ENCODE measurements at regions not wholly inside any gene's neighbourhood (a gene's known extent, or its start where the extent isn't known, plus 50 kb on each side); places are given as distances from the start of the nearest gene placed in this dataset.

- DNase-seq (ENCODE audit: low read depth) = no peak
Measured at GRCh38 chr15:77709135-77709886, 76.6 kb upstream of the LINGO1 start.

DNA sequence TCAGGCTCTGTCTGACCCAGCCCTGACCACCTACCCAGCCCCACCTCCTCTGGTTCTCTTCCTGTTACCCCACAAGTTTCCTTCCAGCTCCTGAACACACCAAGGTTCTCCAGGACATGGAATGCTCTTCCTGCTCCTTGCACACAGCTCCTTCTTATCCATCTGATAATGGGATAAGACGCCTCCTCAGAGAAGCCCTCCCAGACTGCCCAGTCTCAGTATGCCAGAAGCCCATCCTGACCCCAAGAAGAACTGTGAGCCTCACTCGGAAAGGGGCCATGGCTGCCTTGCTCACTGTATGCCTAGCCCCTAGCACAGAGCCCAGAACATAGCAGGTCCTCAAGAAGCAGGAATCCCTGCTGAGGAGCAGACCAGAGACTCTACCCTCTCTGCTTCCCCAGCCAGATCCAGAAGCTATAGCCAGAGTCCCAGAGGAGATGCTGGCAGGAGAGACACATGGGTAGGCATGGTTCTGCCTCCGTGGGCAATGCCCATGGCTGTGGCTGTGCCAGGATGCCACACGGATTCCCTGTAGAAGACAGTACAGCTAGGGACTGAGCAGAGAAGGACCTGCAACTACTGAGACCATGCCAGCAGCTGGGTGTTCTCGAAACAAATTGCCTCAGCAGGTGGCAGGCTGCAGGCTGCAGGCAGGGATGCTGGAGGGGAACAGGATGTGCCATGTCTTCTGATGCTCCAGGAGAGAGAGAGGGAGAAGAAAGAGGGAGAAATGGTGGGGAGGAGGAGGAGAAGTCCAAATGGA lies 74.0 kb upstream of the LINGO1 start:
- DNase-seq (ENCODE audit: low read depth) = no peak

GRCh38 chr15:77702211-77702957 lies 69.7 kb upstream of the LINGO1 start:
- DNase-seq (ENCODE audit: low read depth) = peak; percentile 26

DNA sequence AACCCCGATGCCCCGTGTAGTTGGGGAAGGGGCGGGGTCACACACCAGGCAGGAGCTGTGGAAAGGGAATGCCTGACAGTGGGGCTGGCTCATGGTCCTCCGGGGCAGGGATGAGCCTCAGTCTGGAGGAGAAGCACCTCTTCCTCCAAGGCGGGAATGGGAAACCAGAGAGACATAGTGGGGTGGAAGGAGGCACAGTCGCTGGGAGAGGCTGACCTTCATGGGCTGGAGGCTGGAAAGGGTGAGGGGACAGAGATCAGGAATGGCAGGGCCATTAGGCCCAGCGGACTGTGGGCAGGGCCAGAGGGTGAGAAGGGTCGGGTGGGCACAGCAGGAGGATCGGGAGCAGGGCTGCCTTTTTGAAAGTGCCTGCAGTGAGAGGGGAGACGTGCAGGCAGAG lies 65.8 kb upstream of the LINGO1 start:
- DNase-seq (ENCODE audit: low read depth) = no peak

DNA sequence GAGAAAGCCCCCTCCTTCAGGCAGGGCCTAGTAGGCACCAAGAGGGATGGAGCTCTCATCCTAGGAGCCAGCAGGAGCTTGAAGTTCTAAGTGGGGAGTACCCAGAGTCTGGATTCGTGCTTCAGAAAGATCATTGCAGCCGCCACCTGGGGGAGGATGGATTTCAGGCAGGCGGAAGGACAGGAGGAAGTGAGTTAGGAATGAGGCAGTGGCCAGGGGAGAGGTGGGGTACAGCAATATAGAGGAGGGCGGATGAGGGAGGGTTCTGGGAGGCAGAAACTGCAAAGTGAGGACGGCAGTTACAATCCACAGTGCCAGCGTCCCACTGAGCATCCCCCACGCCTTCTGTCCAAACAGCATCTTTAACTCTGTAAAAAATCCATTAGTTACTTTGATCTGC lies 65.2 kb upstream of the LINGO1 start:
- no peak for DNase-seq (ENCODE audit: low read depth)

DNA sequence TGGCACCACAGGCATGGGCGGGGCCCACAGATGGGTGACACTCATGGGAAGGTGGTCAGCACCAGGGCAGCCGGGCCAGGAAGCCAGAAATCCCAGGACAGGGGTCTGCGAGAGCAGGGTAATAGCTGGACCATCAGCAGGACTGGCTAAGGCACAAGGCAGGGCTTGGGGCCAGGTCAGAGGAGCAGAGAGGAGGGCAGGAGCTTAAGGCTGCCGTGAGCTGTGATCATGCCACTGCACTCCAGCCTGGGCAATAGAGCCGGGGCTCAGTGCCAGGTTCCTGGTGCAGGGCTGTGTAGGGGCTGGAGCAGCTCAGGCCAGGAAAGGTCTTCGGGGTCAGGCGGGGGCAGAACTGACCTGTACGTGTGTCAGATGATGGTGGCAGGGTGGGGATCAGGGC lies 64.2 kb upstream of the LINGO1 start:
- DNase-seq (ENCODE audit: low read depth) = no peak

DNA sequence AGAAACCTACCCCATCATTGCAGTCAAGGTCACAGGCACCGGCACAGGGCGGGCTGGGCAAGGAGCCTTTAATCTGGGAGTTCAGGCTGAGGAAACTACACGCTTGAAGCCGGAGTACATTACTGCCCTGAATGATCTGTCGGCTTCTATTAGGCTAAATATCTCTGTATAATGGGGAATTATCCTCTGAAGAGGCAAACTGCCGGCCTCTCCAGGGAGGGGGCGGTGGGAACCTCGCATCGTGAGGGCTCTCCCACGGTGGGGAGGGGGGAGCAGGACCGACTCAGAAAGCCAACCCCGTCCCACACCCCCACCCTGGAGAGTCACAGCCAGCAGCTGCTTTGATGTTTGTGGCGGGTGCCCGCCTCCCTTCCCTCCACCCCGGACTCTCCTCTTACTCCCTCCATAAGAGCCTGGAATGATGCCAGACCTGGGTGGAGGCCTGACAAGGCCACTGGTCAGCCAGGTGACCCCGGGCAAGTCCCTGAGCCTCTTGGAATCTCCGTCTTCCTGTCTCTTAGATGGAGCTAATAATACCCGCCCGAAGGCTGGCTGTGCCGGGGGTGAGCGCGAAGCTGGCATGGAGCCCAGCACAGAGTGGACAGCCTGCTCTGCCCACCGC lies 63.4 kb upstream of the LINGO1 start:
- DNase-seq (ENCODE audit: low read depth) = no peak

DNA sequence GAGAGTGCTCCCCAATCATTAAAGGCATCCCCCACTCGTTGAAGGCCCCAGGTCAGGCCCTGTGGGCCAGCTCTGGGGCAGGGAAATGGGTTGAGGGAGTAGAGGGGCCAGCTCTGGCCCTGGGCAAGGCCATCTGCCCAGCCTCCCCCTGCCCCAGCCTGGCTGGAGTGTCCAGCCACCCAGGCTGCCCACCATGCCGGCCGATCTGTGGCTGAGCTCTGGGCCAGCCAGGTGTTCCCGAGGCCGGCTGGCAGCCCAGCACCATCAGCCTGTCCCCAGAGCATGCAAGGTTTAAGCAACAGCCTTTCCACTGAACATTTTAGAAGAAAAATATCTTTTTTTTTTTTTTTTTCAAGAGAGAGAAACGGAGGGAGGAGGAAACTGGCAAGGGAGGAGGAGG lies 62.8 kb upstream of the LINGO1 start:
- DNase-seq (ENCODE audit: low read depth) = no peak

- DNase-seq (ENCODE audit: low read depth) = no peak
Measured at GRCh38 chr15:77693576-77693975, 60.9 kb upstream of the LINGO1 start.

GRCh38 chr15:77692614-77693013 lies 59.9 kb upstream of the LINGO1 start:
- DNase-seq (ENCODE audit: low read depth) = no peak

DNA sequence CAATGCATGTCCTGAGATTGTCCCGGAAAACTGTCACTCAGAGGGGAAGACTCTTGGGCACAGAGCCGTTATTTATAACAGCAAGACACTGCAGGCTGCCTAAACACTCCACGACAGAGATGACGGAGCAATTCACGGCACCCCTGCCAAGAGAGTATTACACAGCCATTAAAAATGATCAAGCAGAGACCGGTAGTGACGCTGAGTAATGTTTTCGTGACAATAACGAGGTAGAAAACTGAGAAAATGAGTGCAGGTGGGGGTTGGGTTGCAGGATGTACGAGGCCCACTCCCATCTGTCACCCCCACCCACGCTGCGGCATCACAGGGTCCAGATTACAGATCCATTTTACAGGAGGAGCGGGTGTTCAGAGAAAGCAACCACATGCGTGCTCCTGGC lies 58.9 kb upstream of the LINGO1 start:
- no peak for DNase-seq (ENCODE audit: low read depth)

GRCh38 chr15:77689821-77690220 lies 57.1 kb upstream of the LINGO1 start:
- DNase-seq (ENCODE audit: low read depth) = no peak

- no peak for DNase-seq (ENCODE audit: low read depth)
Measured at GRCh38 chr15:77688693-77689092, 56.0 kb upstream of the LINGO1 start.

DNA sequence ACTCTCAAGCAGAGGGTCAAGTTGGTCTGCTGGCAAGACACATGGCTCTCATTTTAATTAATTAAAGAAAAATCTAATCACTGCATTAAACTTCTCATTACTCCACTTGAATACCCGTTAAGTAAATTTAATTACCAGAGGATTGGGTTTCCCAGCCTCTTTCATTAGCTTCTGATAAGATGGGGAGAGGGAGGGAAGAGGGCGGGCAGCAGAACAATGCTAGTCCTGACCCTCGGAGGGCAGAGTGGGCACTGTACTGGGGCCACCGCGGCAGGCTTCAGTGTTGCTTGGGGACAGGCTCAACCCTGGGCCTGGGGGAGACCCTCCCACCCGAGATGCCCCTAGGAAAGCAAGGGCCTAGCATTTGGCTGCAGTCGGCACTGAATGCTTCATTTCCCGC lies 55.6 kb upstream of the LINGO1 start:
- no peak for DNase-seq (ENCODE audit: low read depth)

DNA sequence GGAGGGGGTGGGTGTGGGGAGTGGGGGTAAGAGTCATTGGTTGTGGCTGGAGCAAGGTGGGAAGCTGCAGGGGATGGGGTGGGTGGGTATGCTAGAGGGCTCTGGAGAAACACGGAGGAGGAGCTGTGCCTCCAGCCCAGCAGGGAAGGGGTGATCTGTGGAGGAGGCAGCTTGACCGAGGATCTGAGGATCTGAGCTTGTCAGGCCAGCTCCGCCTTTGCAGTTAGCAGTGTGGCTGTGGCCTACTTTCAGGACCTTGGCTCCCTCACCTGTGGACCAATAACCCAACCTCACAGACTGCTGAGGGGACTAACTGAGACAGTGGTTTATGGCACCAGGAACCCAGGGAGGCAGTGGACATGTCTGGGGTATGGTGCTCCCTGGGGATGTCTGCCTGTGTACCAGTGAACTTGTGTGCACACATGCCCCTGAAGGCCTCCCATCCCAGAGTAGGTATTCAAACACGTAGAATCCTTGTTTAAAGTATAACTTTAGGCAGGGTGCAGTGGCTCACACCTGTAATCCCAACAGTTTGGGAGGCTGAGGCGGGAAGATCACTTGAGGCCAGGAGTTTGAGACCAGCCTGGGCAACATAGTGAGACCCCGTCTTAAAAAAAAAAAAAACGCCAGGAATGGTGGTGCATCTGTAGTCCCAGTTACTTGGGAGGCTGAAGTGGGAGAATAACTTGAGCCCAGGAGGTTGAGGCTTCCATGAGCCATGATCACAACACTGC lies 52.5 kb upstream of the LINGO1 start:
- DNase-seq (ENCODE audit: low read depth) = no peak

GRCh38 chr15:77684341-77685081 lies 51.8 kb upstream of the LINGO1 start:
- no peak for DNase-seq (ENCODE audit: low read depth)

DNA sequence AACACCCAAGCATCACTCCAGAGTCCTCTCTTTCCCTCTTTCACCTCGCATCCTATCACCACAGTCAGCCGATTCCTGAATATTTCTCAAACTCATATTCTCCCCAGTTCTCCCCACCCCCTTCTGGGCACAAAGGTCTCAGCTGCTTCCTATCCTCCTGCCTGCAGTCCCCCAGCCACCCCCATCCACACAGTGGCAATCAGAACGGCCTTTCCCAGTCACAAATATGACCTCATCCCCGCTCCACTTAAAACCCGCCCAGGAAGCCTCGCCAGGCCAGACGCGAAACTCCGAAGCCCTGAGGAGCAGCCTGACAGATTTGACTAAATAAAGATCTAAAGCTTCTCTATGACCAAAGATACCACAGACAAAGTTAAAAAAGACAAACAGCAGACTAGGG lies 49.9 kb upstream of the LINGO1 start:
- no peak for DNase-seq (ENCODE audit: low read depth)

Data from iris pigment epithelial cell (primary cell).